Retinal pigment epithelial cell (primary cell): ENCODE measurements at regions not wholly inside any gene's neighbourhood (a gene's known extent, or its start where the extent isn't known, plus 50 kb on each side); places are given as distances from the start of the nearest gene placed in this dataset.
A peak's percentile ranks its signal among the peaks of the same experiment; 100 is the strongest.
"Not testable (repeated sequence)": the region's sequence is repeated elsewhere in the genome, so short reads cannot be mapped to it uniquely, and the experiment has no call there.

Experiments used
- DNase-seq: peaks from one replicate; pipeline ENCODE4 v3.0.0-alpha.2; 2010; ENCODE audit warnings: low read depth
- H3K4me3 ChIP-seq: 2 replicates; pipeline ENCODE4 v1.5.1; 2011; ENCODE audit warnings: mild to moderate bottlenecking, low read length, control low read depth, moderate library complexity
- CTCF ChIP-seq: conservative IDR thresholded peaks from 2 replicates; pipeline ENCODE4 v1.5.1; 2011; ENCODE audit warnings: low read depth, low read length, control low read depth, inconsistent platforms

GRCh38 chr4:75325318-75325979 lies 188.8 kb downstream of the RCHY1 start:
- TF ChIP-seq CTCF, result no peak
- H3K4me3 ChIP-seq, result no peak overlapping the region
- DNase-seq, result no peak

GRCh38 chr4:75321484-75321883 lies 192.7 kb downstream of the RCHY1 start:
- TF ChIP-seq CTCF, result no peak
- no peak overlapping the region for H3K4me3 ChIP-seq
- no peak for DNase-seq

- not testable (repeated sequence) for DNase-seq, H3K4me3 ChIP-seq
Measured at GRCh38 chr4:75317641-75318040, 196.6 kb downstream of the RCHY1 start.

- no peak for TF ChIP-seq CTCF
- no peak for DNase-seq
- no peak overlapping the region for H3K4me3 ChIP-seq
Measured at GRCh38 chr4:75308049-75308448, 206.2 kb downstream of the RCHY1 start.

GRCh38 chr4:75306506-75306905 lies 207.7 kb downstream of the RCHY1 start:
- no peak overlapping the region for H3K4me3 ChIP-seq
- no peak for DNase-seq
- no peak for TF ChIP-seq CTCF

GRCh38 chr4:75302648-75303047 lies 211.6 kb downstream of the RCHY1 start:
- DNase-seq, result no peak
- TF ChIP-seq CTCF, result no peak
- no peak overlapping the region for H3K4me3 ChIP-seq

- no peak overlapping the region for H3K4me3 ChIP-seq
- DNase-seq, result no peak
- TF ChIP-seq CTCF, result peak; percentile 69
Measured at GRCh38 chr4:75289914-75290582, 224.2 kb downstream of the RCHY1 start.
